ENCODE measurements at regions not wholly inside any gene's neighbourhood (a gene's known extent, or its start where the extent isn't known, plus 50 kb on each side); places are given as distances from the start of the nearest gene placed in this dataset.

- no peak for DNase-seq (ENCODE audit: low spot score)
These were observed 52.2 kb upstream of the MAMLD1 start for GRCh38 chrX:150310881-150311280.

GRCh38 chrX:150312931-150313330 is 50.2 kb upstream of the MAMLD1 start:
- DNase-seq (ENCODE audit: low spot score), result no peak
- Histone ChIP-seq H3K36me3 (ENCODE audit: control insufficient read depth in 4 of 4, insufficient read depth in 3 of 4, low read depth in 1 of 4, low read length in 3 of 4) (no peaks in the 10 kb centered on the region), H3K9me3 (ENCODE audit: control insufficient read depth in 4 of 4, low read length in 3 of 4) (no peaks in the 10 kb centered on the region), H3K27me3 (ENCODE audit: control insufficient read depth in 4 of 4, insufficient read depth in 4 of 4, low read length in 3 of 4) (no peaks in the 10 kb centered on the region), H3K27ac (ENCODE audit: low read depth in 1 of 2, low read length in 2 of 2) (no peak overlapping the region), H3K9ac (ENCODE audit: low read depth in 1 of 2, low read length in 2 of 2) (no peak overlapping the region), H3K4me3 (ENCODE audit: low read depth in 1 of 3, low read length in 3 of 3) (no peak overlapping the region), H3K4me1 (ENCODE audit: control insufficient read depth in 4 of 4, insufficient read depth in 4 of 4, low read length in 3 of 4) (peaks cover 0 to 8% (median 4%) of the 10 kb centered on the region in 4 donors)
- 60% methylated on average over 3 of the region's 3 CpGs for WGBS
- TF ChIP-seq NR2F2 (IDR thresholded peaks at IDR 0.05), result no peak
- TF ChIP-seq RAD21 (IDR thresholded peaks at IDR 0.05), result no peak
- TF ChIP-seq EGR1 (IDR thresholded peaks at IDR 0.05; ENCODE audit: low read depth in 2 of 2), result no peak
- TF ChIP-seq ATF3 (IDR thresholded peaks at IDR 0.05), result no peak
- TF ChIP-seq HNF4G (IDR thresholded peaks at IDR 0.05), result no peak
- no peak for TF ChIP-seq GABPA (IDR thresholded peaks at IDR 0.05 in 1 of 2, conservative IDR thresholded peaks at IDR 0.05 in 1 of 2)
- TF ChIP-seq CTCF (IDR thresholded peaks at IDR 0.05; ENCODE audit: low read depth, low read length, missing input control), result no peak
- TF ChIP-seq MAX (IDR thresholded peaks at IDR 0.05), result no peak
- no peak for TF ChIP-seq FOXA2 (IDR thresholded peaks at IDR 0.05)
- TF ChIP-seq FOXA1 (IDR thresholded peaks at IDR 0.05), result no peak

More at GRCh38 chrX:150310881-150311280, 52.2 kb upstream of the MAMLD1 start:
- no peak overlapping the region for H3K4me3 ChIP-seq (ENCODE audit: low read depth in 1 of 3, low read length in 3 of 3)
- H3K9me3 ChIP-seq (ENCODE audit: control insufficient read depth in 4 of 4, low read length in 3 of 4), result no peaks in the 10 kb centered on the region
- H3K27ac ChIP-seq (ENCODE audit: low read depth in 1 of 2, low read length in 2 of 2), result no peak overlapping the region
- no peak overlapping the region for H3K9ac ChIP-seq (ENCODE audit: low read depth in 1 of 2, low read length in 2 of 2)
- H3K4me1 ChIP-seq (ENCODE audit: control insufficient read depth in 4 of 4, insufficient read depth in 4 of 4, low read length in 3 of 4), result no peaks in the 10 kb centered on the region
- no peak for TF ChIP-seq TAF1 (conservative IDR thresholded peaks at IDR 0.05)
- no peak for TF ChIP-seq ZBTB33 (IDR thresholded peaks at IDR 0.05)
- TF ChIP-seq HNF4A (conservative IDR thresholded peaks at IDR 0.05), result no peak
- no peak for TF ChIP-seq YY1 (IDR thresholded peaks at IDR 0.05)
- TF ChIP-seq EGR1 (IDR thresholded peaks at IDR 0.05; ENCODE audit: low read depth in 2 of 2), result no peak
- TF ChIP-seq FOXA2 (IDR thresholded peaks at IDR 0.05), result no peak
- TF ChIP-seq GABPA (IDR thresholded peaks at IDR 0.05 in 1 of 2, conservative IDR thresholded peaks at IDR 0.05 in 1 of 2), result no peak
- no peak for TF ChIP-seq ATF3 (IDR thresholded peaks at IDR 0.05)
- TF ChIP-seq JUND (IDR thresholded peaks at IDR 0.05), result no peak
- no peak for TF ChIP-seq RXRA (IDR thresholded peaks at IDR 0.05)
- TF ChIP-seq RAD21 (IDR thresholded peaks at IDR 0.05), result no peak
- TF ChIP-seq MAX (IDR thresholded peaks at IDR 0.05), result no peak
- no peak for TF ChIP-seq SP1 (IDR thresholded peaks at IDR 0.05)
- TF ChIP-seq REST (IDR thresholded peaks at IDR 0.05), result no peak
- no peak for TF ChIP-seq FOXA1 (IDR thresholded peaks at IDR 0.05)
- H3K36me3 ChIP-seq (ENCODE audit: control insufficient read depth in 4 of 4, insufficient read depth in 3 of 4, low read depth in 1 of 4, low read length in 3 of 4), result no peaks in the 10 kb centered on the region
- H3K27me3 ChIP-seq (ENCODE audit: control insufficient read depth in 4 of 4, insufficient read depth in 4 of 4, low read length in 3 of 4), result no peaks in the 10 kb centered on the region
- WGBS, result 95% methylated on average over 1 of the region's 1 CpG
